Body of pancreas (tissue), 4 donors: ENCODE measurements at regions not wholly inside any gene's neighbourhood (a gene's known extent, or its start where the extent isn't known, plus 50 kb on each side); places are given as distances from the start of the nearest gene placed in this dataset.

Source experiments
- CTCF ChIP-seq, 7 experiments: fragments of 450-650 bp in 4 of 7; fragments of 200-600 bp in 3 of 7; sonication (generic) in 3 of 7; IDR thresholded peaks; one replicate each; pipeline ENCODE4 v1.5.1; 2016 to 2019; ENCODE audit warnings: antibody characterized with exemption in 7 of 7
- POLR2A ChIP-seq, 3 donors: fragments of 450-650 bp; IDR thresholded peaks; one replicate each; pipeline ENCODE4 v1.6.1; 2016; ENCODE audit warnings: antibody characterized with exemption in 3 of 3, mild to moderate bottlenecking in 2 of 3

DNA sequence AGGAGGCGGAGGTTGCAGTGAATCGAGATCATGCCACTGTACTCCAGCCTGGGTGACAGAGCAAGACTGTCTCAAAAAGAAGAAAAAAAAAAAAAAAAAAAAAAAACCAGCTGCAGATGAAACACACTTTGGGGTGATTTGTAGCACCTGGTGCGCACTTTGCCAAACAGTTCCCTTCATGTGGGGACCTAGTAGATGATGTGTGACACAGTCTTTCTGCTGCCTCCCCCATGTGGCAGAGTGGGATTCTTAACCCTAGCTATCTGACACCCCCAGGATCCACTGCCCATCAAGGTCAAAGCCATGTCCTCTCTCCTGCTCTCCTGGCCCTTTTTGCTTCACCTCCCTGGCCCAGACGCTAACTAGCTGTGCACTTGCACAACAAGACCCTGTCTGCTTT lies 52.1 kb upstream of the PDZD8 start:
- TF ChIP-seq POLR2A (IDR thresholded peaks at IDR 0.05) (no peak), CTCF (IDR thresholded peaks at IDR 0.05) (no peak)
